Upper lobe of right lung (tissue), 1 donor: ENCODE measurements at regions not wholly inside any gene's neighbourhood (a gene's known extent, or its start where the extent isn't known, plus 50 kb on each side); places are given as distances from the start of the nearest gene placed in this dataset.

Experiments used
- ATAC-seq: fragments of 200-7000 bp; cut with Tn5 transposase; one replicate; pipeline ENCODE4 v1.9.1; 2020; ENCODE audit warnings: mild to moderate bottlenecking, moderate library complexity
- DNase-seq: peaks from one replicate; pipeline ENCODE4 v3.0.0-alpha.2; 2020
- H3K27ac ChIP-seq: fragments of 200-600 bp; one replicate; pipeline ENCODE4 v1.8.0; 2022
- H3K27me3 ChIP-seq: fragments of 200-600 bp; one replicate; pipeline ENCODE4 v1.8.0; 2022; ENCODE audit warnings: mild to moderate bottlenecking
- H3K36me3 ChIP-seq: fragments of 200-600 bp; one replicate; pipeline ENCODE4 v1.8.0; 2022
- H3K4me1 ChIP-seq: fragments of 200-600 bp; one replicate; pipeline ENCODE4 v1.8.0; 2022
- H3K4me3 ChIP-seq: fragments of 200-600 bp; one replicate; pipeline ENCODE4 v1.8.0; 2022; ENCODE audit warnings: mild to moderate bottlenecking
- H3K9me3 ChIP-seq: fragments of 200-600 bp; one replicate; pipeline ENCODE4 v1.8.0; 2022
- intact Hi-C: fragments of 100-400 bp; cut with DNase I; formaldehyde crosslinking; loops from one replicate; pipeline ENCODE4 v1.11.0; 2022
- TF ChIP-seq, protein P1 (sequence below): fragments of 200-600 bp; IDR thresholded peaks from one replicate; pipeline ENCODE4 v1.8.0; 2022; ENCODE audit warnings: antibody characterized with exemption
- donor health status: DM: no; HTN: yes; CAD: no; lungs with severe emphysema.

DNA sequence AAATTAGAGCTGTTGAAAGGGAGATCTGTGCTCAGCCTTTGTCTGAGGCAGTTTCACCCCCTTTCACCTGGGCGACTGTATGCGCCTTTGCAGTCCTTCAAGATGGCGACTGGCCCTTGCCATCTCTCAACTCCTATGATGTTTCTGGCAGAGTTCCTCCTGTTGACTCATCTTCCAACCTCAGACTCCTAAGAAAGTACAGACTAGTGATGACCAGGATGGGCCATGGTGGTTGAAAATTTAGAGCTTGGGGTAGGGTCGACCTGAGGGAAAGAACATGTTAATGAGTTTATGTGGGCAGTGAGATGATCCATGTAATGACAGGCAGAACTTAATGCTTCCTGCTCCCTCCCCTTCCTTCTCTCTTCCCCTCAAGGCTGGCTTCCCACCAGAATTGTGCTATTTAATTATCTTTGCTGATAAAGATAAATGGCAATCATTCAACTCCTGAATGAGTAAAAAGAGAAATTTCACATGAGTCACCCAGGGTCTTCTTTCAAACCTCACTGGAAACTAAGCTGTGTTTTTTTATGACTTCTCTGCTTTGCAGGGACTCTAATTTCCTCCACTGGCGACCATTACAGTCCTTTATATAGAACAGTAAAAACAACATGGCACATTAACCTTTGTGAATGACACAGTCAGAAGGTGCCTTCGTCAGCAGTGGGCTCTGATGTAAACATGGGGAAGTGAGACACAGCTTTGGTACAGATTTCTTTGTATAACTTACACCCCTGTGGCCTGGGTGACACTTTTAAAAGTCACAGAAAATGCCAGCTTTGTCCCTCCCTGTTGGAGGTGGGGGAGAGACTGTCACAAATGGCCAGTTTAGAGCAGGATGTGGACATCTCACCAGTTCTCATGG is 103.5 kb downstream of the SCP2D1 start:
- Histone ChIP-seq H3K27me3 (no peaks in the 10 kb centered on the region), H3K4me1 (no peaks in the 10 kb centered on the region), H3K36me3 (no peaks in the 10 kb centered on the region), H3K27ac (no peak overlapping the region), H3K9me3 (no peaks in the 10 kb centered on the region), H3K4me3 (no peak overlapping the region)
- no peak for DNase-seq
- no peak for ATAC-seq
- TF ChIP-seq, protein P1, sequence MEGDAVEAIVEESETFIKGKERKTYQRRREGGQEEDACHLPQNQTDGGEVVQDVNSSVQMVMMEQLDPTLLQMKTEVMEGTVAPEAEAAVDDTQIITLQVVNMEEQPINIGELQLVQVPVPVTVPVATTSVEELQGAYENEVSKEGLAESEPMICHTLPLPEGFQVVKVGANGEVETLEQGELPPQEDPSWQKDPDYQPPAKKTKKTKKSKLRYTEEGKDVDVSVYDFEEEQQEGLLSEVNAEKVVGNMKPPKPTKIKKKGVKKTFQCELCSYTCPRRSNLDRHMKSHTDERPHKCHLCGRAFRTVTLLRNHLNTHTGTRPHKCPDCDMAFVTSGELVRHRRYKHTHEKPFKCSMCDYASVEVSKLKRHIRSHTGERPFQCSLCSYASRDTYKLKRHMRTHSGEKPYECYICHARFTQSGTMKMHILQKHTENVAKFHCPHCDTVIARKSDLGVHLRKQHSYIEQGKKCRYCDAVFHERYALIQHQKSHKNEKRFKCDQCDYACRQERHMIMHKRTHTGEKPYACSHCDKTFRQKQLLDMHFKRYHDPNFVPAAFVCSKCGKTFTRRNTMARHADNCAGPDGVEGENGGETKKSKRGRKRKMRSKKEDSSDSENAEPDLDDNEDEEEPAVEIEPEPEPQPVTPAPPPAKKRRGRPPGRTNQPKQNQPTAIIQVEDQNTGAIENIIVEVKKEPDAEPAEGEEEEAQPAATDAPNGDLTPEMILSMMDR: no peak
- intact Hi-C loops: no loop called here

DNA sequence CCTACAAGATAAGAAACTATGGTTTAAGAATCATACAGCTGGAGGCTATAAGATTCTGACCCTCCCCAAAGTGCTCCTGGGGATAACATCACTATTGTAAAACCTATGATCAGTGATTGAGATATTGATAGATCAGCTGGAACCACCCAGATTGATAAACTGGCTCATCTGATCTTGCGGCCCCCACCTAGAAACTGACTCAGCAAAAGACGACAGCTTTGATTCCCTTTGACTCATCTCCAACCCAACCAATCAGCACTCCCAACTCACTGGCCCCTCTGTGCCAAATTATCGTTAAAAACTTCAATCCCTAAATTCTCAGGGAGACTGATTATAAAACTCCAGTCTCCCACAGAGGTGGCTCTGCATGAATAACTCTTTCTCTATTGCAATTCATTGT is 106.4 kb downstream of the SCP2D1 start:
- intact Hi-C loops: no loop called here
- TF ChIP-seq, protein P1: no peak
- no peak for ATAC-seq
- Histone ChIP-seq H3K27me3 (no peaks in the 10 kb centered on the region), H3K27ac (no peak overlapping the region), H3K9me3 (no peaks in the 10 kb centered on the region), H3K4me3 (no peak overlapping the region), H3K36me3 (no peaks in the 10 kb centered on the region), H3K4me1 (no peaks in the 10 kb centered on the region)
- DNase-seq: no peak

DNA sequence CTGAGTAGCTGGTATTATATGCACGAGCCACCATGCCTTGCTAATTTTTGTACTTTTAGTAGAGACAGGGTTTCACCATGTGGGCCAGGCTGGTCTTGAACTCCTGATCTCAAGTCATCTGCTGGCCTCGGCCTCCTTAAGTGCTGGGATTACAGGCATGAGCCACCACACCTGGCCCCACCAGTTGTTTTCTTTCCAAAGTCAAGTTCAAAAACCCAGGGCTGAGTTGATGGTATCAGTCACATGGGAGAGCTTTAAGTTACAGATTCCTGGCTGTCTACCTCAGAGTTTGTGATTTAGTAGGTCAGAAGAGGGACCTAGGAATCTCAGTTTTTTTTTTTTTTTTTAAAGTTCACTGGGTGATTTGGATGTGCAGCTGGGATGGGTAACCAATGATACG is 107.7 kb downstream of the SCP2D1 start:
- H3K4me3 ChIP-seq: no peak overlapping the region
- ATAC-seq (no peak), DNase-seq (no peak)
- no peaks in the 10 kb centered on the region for H3K27me3 ChIP-seq
- H3K27ac ChIP-seq: no peak overlapping the region
- H3K36me3 ChIP-seq: no peaks in the 10 kb centered on the region
- TF ChIP-seq, protein P1: no peak
- intact Hi-C loops: no loop called here
- H3K9me3 ChIP-seq: no peaks in the 10 kb centered on the region
- H3K4me1 ChIP-seq: no peaks in the 10 kb centered on the region

DNA sequence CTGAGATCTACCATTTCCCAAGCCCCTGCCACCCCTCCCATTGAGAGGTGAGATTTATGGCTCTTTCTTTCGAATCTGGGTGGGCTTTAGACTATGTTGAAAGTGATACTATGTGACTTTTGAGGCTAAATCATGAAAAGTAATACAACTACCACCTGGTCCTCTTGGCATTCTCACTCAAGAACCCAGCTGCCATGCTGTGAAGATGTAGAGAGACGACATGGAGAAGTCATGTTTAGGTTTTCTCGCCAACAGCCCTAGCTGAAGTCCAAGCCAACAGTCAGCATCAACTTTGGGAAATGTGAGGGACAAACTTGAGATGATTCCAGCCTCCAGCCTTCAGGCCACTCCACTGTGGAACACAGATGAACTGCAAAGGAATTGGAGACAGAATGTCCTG is 108.7 kb downstream of the SCP2D1 start:
- DNase-seq (no peak), ATAC-seq (no peak)
- H3K27me3 ChIP-seq: no peaks in the 10 kb centered on the region
- H3K4me3 ChIP-seq: no peak overlapping the region
- H3K9me3 ChIP-seq: no peaks in the 10 kb centered on the region
- no peak overlapping the region for H3K27ac ChIP-seq
- TF ChIP-seq, protein P1: no peak
- no peaks in the 10 kb centered on the region for H3K36me3 ChIP-seq
- intact Hi-C loops: no loop called here
- H3K4me1 ChIP-seq: no peaks in the 10 kb centered on the region

DNA sequence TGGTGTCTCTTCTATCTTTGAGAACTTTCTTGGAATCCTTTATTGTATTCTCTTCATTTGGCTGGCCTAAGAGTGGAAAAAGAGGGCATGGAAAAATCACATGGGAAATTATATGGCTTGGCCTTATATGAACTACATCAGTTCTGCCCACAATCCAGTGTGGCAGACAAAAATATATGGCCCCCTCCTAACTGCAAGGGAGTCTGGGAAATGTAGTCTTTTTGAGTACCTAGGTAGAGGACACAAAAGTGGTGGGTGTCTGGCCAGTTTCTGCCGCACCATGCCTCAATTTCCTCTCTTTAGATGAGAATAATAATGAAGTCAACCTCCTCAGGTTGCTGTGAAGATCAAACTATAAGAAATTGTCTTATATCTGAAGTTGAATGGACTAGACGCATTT is 109.3 kb downstream of the SCP2D1 start:
- H3K9me3 ChIP-seq: no peaks in the 10 kb centered on the region
- ATAC-seq (no peak), DNase-seq (no peak)
- no peaks in the 10 kb centered on the region for H3K36me3 ChIP-seq
- TF ChIP-seq, protein P1: no peak
- no peak overlapping the region for H3K27ac ChIP-seq
- H3K4me1 ChIP-seq: no peaks in the 10 kb centered on the region
- H3K27me3 ChIP-seq: no peaks in the 10 kb centered on the region
- no peak overlapping the region for H3K4me3 ChIP-seq
- intact Hi-C loops: no loop called here
